ENCODE measurements at regions not wholly inside any gene's neighbourhood (a gene's known extent, or its start where the extent isn't known, plus 50 kb on each side); places are given as distances from the start of the nearest gene placed in this dataset.

GRCh38 chr12:28618772-28619171 lies 428.5 kb downstream of the CCDC91 start:
- DNase-seq (ENCODE audit: low spot score) (no peak), ATAC-seq (ENCODE audit: low read depth) (no peak)
- no peaks in the 10 kb centered on the region for H3K9me3 ChIP-seq (ENCODE audit: severe bottlenecking)
- no peak overlapping the region for H3K27ac ChIP-seq (ENCODE audit: poor library complexity, severe bottlenecking)
- no peak for TF ChIP-seq CTCF (IDR thresholded peaks at IDR 0.05; ENCODE audit: poor library complexity, severe bottlenecking)
- no peaks in the 10 kb centered on the region for H3K4me1 ChIP-seq (ENCODE audit: insufficient read depth, poor library complexity, severe bottlenecking)
- no peaks in the 10 kb centered on the region for H3K36me3 ChIP-seq (ENCODE audit: low read depth)
- no peaks in the 10 kb centered on the region for H3K27me3 ChIP-seq (ENCODE audit: insufficient read depth, poor library complexity, severe bottlenecking)
- no peak overlapping the region for H3K4me3 ChIP-seq (ENCODE audit: severe bottlenecking)

- Histone ChIP-seq H3K4me1 (ENCODE audit: insufficient read depth, poor library complexity, severe bottlenecking) (no peaks in the 10 kb centered on the region), H3K27ac (ENCODE audit: poor library complexity, severe bottlenecking) (no peak overlapping the region), H3K27me3 (ENCODE audit: insufficient read depth, poor library complexity, severe bottlenecking) (no peaks in the 10 kb centered on the region), H3K36me3 (ENCODE audit: low read depth) (no peaks in the 10 kb centered on the region), H3K4me3 (ENCODE audit: severe bottlenecking) (no peak overlapping the region), H3K9me3 (ENCODE audit: severe bottlenecking) (no peaks in the 10 kb centered on the region)
- DNase-seq (ENCODE audit: low spot score) (no peak), ATAC-seq (ENCODE audit: low read depth) (no peak)
- no peak for TF ChIP-seq CTCF (IDR thresholded peaks at IDR 0.05; ENCODE audit: poor library complexity, severe bottlenecking)
Observed at GRCh38 chr12:28620281-28620680, 430.0 kb downstream of the CCDC91 start.

- Histone ChIP-seq H3K27ac (ENCODE audit: poor library complexity, severe bottlenecking) (no peak overlapping the region), H3K9me3 (ENCODE audit: severe bottlenecking) (no peaks in the 10 kb centered on the region), H3K4me3 (ENCODE audit: severe bottlenecking) (no peak overlapping the region), H3K27me3 (ENCODE audit: insufficient read depth, poor library complexity, severe bottlenecking) (no peaks in the 10 kb centered on the region), H3K4me1 (ENCODE audit: insufficient read depth, poor library complexity, severe bottlenecking) (no peaks in the 10 kb centered on the region), H3K36me3 (ENCODE audit: low read depth) (no peaks in the 10 kb centered on the region)
- no peak for DNase-seq (ENCODE audit: low spot score)
- ATAC-seq (ENCODE audit: low read depth): no peak
- TF ChIP-seq CTCF (IDR thresholded peaks at IDR 0.05; ENCODE audit: poor library complexity, severe bottlenecking): no peak
Observed at GRCh38 chr12:28622406-28622805, 432.1 kb downstream of the CCDC91 start.

- TF ChIP-seq CTCF (IDR thresholded peaks at IDR 0.05; ENCODE audit: poor library complexity, severe bottlenecking): no peak
- ATAC-seq (ENCODE audit: low read depth): no peak
Observed at GRCh38 chr12:28626504-28626903, 436.2 kb downstream of the CCDC91 start.

GRCh38 chr12:28629691-28630090 lies 439.4 kb downstream of the CCDC91 start:
- H3K4me3 ChIP-seq (ENCODE audit: severe bottlenecking): no peak overlapping the region
- H3K4me1 ChIP-seq (ENCODE audit: insufficient read depth, poor library complexity, severe bottlenecking): no peaks in the 10 kb centered on the region
- DNase-seq (ENCODE audit: low spot score) (no peak), ATAC-seq (ENCODE audit: low read depth) (no peak)
- no peaks in the 10 kb centered on the region for H3K9me3 ChIP-seq (ENCODE audit: severe bottlenecking)
- no peaks in the 10 kb centered on the region for H3K36me3 ChIP-seq (ENCODE audit: low read depth)
- H3K27me3 ChIP-seq (ENCODE audit: insufficient read depth, poor library complexity, severe bottlenecking): no peaks in the 10 kb centered on the region
- TF ChIP-seq CTCF (IDR thresholded peaks at IDR 0.05; ENCODE audit: poor library complexity, severe bottlenecking): no peak
- H3K27ac ChIP-seq (ENCODE audit: poor library complexity, severe bottlenecking): no peak overlapping the region

More at GRCh38 chr12:28626504-28626903, 436.2 kb downstream of the CCDC91 start:
- no peaks in the 10 kb centered on the region for H3K9me3 ChIP-seq (ENCODE audit: severe bottlenecking)
- no peak overlapping the region for H3K27ac ChIP-seq (ENCODE audit: poor library complexity, severe bottlenecking)
- no peaks in the 10 kb centered on the region for H3K4me1 ChIP-seq (ENCODE audit: insufficient read depth, poor library complexity, severe bottlenecking)
- no peaks in the 10 kb centered on the region for H3K27me3 ChIP-seq (ENCODE audit: insufficient read depth, poor library complexity, severe bottlenecking)
- no peak overlapping the region for H3K4me3 ChIP-seq (ENCODE audit: severe bottlenecking)
- H3K36me3 ChIP-seq (ENCODE audit: low read depth): no peaks in the 10 kb centered on the region
- DNase-seq (ENCODE audit: low spot score): no peak
